ENCODE measurements at regions not wholly inside any gene's neighbourhood (a gene's known extent, or its start where the extent isn't known, plus 50 kb on each side); places are given as distances from the start of the nearest gene placed in this dataset.

DNA sequence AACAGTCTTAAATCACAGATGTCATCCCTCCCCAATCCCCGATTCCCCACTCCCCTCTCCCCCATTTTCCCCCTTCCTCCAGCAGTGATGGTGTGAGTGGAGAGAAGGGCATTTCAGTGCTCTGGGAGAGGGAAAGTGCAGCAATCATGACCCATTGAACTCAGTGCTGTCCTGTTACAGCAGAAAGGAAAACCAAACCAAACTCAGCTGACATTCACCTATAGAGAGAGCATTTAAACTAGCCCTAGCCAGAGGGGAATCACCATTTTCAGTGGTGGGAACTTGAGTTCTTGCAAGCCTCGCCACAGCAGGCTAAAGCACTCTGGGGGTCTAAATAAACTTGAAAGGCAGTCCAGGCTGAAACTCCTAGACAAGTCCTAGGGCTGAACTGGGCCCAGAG is 129.9 kb upstream of the COL21A1 start:
- TF ChIP-seq POLR2A (IDR thresholded peaks at IDR 0.05; ENCODE audit: insufficient read depth in 1 of 2, low read depth in 2 of 2, low read length in 2 of 2) (no peak), JUND (CRISPR knock-in tag; IDR thresholded peaks at IDR 0.05) (no peak), NKX3-1 (CRISPR knock-in tag; IDR thresholded peaks at IDR 0.05) (no peak), POLR2AphosphoS5 (IDR thresholded peaks at IDR 0.05; ENCODE audit: low read depth, low read length) (no peak), FOXA1 (IDR thresholded peaks at IDR 0.05) (no peak), FOXA1 (CRISPR knock-in tag; IDR thresholded peaks at IDR 0.05) (no peak)
- TF ChIP-seq, protein P1, sequence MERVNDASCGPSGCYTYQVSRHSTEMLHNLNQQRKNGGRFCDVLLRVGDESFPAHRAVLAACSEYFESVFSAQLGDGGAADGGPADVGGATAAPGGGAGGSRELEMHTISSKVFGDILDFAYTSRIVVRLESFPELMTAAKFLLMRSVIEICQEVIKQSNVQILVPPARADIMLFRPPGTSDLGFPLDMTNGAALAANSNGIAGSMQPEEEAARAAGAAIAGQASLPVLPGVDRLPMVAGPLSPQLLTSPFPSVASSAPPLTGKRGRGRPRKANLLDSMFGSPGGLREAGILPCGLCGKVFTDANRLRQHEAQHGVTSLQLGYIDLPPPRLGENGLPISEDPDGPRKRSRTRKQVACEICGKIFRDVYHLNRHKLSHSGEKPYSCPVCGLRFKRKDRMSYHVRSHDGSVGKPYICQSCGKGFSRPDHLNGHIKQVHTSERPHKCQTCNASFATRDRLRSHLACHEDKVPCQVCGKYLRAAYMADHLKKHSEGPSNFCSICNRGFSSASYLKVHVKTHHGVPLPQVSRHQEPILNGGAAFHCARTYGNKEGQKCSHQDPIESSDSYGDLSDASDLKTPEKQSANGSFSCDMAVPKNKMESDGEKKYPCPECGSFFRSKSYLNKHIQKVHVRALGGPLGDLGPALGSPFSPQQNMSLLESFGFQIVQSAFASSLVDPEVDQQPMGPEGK (CRISPR knock-in tag; IDR thresholded peaks at IDR 0.05): no peak
- TF ChIP-seq, protein P2, sequence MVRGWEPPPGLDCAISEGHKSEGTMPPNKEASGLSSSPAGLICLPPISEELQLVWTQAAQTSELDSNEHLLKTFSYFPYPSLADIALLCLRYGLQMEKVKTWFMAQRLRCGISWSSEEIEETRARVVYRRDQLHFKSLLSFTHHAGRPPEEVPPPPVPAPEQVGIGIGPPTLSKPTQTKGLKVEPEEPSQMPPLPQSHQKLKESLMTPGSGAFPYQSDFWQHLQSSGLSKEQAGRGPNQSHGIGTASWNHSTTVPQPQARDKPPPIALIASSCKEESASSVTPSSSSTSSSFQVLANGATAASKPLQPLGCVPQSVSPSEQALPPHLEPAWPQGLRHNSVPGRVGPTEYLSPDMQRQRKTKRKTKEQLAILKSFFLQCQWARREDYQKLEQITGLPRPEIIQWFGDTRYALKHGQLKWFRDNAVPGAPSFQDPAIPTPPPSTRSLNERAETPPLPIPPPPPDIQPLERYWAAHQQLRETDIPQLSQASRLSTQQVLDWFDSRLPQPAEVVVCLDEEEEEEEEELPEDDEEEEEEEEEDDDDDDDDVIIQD (CRISPR knock-in tag; IDR thresholded peaks at IDR 0.05; ENCODE audit: low read depth): no peak
- TF ChIP-seq, protein P3, sequence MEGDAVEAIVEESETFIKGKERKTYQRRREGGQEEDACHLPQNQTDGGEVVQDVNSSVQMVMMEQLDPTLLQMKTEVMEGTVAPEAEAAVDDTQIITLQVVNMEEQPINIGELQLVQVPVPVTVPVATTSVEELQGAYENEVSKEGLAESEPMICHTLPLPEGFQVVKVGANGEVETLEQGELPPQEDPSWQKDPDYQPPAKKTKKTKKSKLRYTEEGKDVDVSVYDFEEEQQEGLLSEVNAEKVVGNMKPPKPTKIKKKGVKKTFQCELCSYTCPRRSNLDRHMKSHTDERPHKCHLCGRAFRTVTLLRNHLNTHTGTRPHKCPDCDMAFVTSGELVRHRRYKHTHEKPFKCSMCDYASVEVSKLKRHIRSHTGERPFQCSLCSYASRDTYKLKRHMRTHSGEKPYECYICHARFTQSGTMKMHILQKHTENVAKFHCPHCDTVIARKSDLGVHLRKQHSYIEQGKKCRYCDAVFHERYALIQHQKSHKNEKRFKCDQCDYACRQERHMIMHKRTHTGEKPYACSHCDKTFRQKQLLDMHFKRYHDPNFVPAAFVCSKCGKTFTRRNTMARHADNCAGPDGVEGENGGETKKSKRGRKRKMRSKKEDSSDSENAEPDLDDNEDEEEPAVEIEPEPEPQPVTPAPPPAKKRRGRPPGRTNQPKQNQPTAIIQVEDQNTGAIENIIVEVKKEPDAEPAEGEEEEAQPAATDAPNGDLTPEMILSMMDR (CRISPR knock-in tag; IDR thresholded peaks at IDR 0.05): no peak

Measured in HepG2 (cell line).